Stomach (tissue), 4 donors: ENCODE measurements at regions not wholly inside any gene's neighbourhood (a gene's known extent, or its start where the extent isn't known, plus 50 kb on each side); places are given as distances from the start of the nearest gene placed in this dataset.

ENCODE experiments used
- CTCF ChIP-seq, 7 experiments: fragments of 450-650 bp in 4 of 7; fragments of 200-600 bp in 3 of 7; sonication (generic) in 3 of 7; IDR thresholded peaks; one replicate each; pipeline ENCODE4 v1.5.1; 2016 to 2019; ENCODE audit warnings: antibody characterized with exemption in 7 of 7, control low read depth in 2 of 7, mild to moderate bottlenecking in 1 of 7
- EP300 ChIP-seq: sonication (generic); formaldehyde crosslinking; IDR thresholded peaks from one replicate; pipeline ENCODE4 v1.6.1; 2017; ENCODE audit warnings: antibody characterized with exemption
- POLR2A ChIP-seq, 4 donors: fragments of 450-650 bp; IDR thresholded peaks; one replicate each; pipeline ENCODE4 v1.6.1; 2016; ENCODE audit warnings: antibody characterized with exemption in 4 of 4, control low read depth in 2 of 4, mild to moderate bottlenecking in 1 of 4, moderate library complexity in 1 of 4
- POLR2AphosphoS5 ChIP-seq, 3 donors: sonication (generic); formaldehyde crosslinking; IDR thresholded peaks; one replicate each; pipeline ENCODE4 v1.6.1; 2016; ENCODE audit warnings: antibody characterized with exemption in 3 of 3

GRCh38 chr16:16905850-16906249, 526.9 kb downstream of the NPIPA7 start:
- no peak for TF ChIP-seq CTCF (IDR thresholded peaks at IDR 0.05)
- no peak for TF ChIP-seq POLR2A (IDR thresholded peaks at IDR 0.05)
- TF ChIP-seq POLR2AphosphoS5 (IDR thresholded peaks at IDR 0.05), result no peak
- no peak for TF ChIP-seq EP300
